GM18517 (cell line): ENCODE measurements at regions not wholly inside any gene's neighbourhood (a gene's known extent, or its start where the extent isn't known, plus 50 kb on each side); places are given as distances from the start of the nearest gene placed in this dataset.
"Not testable (repeated sequence)": the region's sequence is repeated elsewhere in the genome, so short reads cannot be mapped to it uniquely, and the experiment has no call there.

Experiments used
- ATAC-seq: cut with Tn5 transposase; IDR thresholded peaks from one replicate; pipeline ENCODE4 v1.9.1; 2021; ENCODE audit warnings: mild to moderate bottlenecking, moderate library complexity; ENCODE audit not compliant: unreplicated experiment

DNA sequence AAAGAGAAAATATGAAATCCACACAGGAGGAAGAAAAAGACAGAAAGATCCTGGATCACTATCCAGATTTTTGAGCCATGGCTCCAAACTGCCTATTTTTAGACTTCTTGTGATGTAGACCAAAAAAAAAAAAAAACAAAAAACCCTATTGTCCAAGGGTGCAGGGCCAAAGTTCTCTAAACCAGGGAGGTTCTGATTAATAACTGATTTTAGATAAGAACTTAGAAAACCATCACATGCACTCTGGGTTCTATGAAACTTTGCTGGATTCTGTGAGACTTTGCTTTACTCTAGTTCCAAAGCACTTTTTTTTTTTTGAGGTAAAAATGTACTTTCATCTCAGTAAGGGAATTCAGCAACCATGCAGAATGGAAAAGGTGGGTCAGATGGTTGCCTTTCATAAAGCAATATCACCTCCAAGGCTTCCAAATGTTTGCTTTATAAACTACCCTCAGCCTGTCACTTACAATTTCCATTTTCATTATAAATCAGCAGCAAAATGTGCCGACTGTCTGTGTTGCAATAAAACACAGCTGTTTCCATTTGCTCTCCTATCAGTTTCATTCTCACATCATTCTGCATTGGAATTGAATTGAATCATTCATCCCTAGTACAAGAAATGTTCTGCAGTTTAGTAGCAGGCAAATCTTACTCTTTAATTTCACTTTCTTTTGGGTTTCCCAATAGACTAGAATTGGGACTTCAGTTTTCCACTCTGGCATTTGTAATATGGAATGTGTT lies 1584.3 kb upstream of the RAG2 start:
- no peak for ATAC-seq

DNA sequence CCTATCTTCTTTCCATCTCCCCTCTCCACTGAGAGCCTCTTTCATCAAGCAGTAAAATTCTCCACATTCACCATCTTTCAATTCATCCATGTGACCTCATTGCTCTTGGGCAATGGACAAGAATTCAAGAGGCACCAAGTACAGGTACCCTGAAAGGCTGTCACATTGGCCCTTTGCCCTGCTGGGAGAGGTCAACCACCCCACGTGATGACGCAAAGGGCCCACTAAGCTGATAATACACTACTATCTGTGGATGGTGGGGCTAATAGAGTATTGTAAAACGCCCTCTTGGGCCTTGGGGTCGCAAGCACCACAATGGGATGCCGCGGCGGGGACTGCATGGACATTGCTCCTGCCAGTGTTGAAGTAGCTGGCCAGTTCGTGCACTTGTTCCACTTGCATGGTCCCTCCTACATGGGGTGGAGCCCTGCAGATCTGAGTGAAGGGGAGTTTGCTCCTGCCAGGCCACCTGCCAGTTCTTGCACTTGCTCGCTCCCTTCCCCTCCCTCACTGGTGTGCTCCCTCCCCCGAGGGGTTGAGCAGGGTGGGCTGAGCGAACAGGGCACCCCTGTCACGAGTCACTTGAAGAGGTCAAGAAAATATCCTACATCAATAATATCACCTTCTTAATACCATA lies 1578.8 kb upstream of the RAG2 start:
- no peak for ATAC-seq

DNA sequence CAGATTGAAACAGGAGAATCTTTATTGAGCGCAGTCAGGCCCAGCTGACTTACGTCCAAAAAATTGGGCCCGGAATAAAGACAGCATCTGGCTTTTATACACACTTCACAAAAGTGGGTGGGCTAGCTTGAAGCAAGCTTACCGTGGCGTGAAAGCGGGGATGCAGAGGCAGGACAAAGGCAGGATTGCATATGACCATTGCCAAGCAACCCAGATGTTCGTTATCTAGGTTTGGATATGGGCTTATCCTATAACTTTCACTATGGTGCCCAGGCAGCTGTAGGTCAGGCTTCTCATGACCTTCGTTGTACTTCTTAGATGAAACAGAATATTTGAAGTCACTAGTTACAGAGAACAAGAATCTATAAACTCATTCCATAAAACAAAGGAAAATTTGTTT lies 1575.6 kb upstream of the RAG2 start:
- no peak for ATAC-seq

DNA sequence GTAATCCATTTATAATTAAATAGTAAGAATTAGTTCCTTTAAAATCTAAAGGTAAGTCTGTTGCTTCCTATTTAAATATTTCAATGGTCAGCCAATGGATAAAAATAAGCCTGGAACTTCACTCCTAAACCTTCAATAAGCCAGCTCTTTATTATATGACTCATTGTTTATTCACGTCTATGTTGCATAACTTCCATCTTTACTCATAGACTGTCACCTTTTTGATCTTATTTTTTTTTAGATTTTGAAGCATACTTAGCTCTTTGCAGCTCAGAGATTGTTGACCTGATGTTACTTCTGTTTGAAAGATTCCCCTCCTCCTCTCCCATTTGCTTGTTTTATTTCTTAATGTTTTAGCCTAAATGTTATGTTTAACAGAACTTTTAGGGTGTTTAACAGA lies 1571.2 kb upstream of the RAG2 start:
- ATAC-seq = no peak

DNA sequence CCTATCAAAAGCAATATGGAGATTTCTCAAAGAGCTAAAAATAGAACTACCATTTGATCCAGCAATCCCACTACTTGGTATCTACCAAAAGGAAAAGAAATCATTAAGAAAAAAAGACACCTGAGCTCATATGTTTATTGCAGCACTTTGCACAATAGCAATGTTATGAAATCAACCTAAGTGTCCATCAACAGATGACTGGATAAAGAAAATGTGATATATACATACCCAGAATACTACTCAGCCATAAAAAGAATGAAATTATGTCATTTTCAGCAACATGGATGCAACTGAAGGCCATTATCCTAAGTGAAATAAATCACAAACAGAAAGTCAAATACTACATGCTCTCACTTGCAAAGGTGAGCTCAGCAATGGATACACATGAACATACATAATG lies 1565.5 kb upstream of the RAG2 start:
- no peak for ATAC-seq

DNA sequence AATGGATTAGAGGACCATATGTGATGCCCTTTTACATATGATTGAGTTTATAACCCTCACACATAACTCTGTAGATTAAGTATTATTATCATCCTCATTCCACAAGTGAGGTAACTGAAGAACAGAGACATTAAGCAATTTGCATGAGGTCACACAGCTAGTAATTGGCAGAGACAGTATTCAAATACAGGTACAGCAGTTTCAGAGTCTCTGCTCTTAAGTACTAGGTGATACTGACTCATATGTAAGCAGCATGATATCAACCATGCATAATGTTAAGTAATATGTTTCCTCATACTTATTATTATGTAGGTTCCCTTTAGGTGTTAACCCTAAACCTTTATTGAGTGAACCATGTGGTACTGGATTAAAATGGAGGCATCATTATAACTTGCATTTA lies 1562.4 kb upstream of the RAG2 start:
- no peak for ATAC-seq

DNA sequence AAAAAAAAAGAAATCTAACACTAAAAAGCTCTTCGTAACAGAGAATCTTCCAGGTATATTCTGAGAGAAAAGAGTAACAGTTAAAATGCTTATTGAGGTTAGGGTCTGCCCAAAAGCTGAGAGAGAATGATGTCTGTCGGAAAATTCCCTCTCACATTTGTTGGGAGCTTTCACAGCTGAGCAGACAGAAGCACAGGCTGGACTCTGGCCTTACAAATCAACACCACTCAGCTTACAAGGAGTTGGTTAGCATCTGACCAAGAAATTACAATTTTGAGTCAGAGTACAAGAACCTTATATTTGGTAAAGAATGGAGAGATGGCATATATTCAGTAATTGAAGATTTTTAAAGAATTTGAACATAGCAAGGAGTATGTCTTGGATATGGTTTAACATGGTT lies 1561.0 kb upstream of the RAG2 start:
- no peak for ATAC-seq

DNA sequence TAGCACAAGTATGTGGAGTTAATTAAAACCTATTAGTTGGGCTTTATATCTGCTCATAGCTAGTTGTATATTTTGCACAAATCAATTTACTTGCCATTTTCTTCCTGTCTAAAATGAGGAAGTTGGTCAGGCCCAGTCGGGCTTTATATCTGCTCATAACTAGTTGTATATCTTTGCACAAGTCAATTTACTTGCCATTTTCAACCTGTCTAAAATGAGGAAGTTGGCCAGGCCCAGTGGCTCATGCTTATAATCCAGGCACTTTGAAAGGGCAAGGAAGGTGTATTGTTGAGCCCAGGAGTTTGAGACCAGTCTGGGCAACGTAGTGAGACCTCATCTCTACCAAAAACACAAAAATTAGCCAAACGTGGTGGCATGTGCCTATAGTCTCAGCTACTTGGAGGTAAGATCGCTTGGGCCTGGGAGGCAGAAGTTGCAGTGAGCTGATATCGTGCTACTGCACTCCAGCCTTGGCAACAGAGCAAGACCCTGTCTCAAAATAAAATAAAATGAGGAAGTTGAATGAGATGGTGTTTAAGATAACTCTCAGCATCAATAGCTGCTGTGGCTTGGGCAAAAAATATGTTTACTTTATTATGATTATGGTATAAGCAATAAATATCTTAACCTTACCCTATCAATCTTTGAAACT lies 1558.6 kb upstream of the RAG2 start:
- ATAC-seq = no peak

DNA sequence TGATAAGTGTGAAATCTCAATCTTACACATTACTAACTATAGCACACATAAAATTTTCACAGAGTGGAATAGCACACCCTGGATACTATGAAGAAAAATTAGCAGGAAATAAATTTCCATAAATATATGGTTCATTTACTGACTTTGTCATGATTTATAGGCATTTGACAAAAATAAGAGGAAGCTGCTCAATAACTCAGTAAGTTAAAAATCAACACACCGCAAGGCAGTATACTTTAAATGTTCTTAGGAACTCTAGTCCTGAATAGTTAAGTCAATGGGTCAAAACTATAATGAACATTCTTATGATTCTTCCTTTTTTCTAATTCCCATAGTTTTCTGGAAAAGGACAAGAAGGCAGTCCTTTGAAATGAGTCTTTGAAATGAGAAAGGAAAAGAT lies 1557.8 kb upstream of the RAG2 start:
- no peak for ATAC-seq

DNA sequence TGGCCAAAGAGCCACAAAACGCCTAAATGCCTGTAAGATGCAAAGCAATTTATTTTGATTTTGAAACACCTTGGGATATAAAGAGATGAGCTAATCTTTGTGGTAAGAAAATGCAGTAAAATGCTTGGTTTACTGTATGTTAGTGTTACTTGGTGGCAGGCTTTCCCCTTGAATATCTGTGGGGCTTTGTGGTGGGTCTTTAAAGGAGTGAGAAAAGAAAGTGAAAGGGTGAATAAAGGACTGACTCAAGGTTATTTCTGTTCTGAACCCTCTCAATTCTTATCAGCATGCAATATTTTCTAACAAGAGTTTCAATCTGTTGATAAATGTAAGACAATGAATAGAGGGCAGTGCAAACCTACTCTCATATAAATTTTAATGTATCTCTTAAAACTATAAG lies 1555.9 kb upstream of the RAG2 start:
- no peak for ATAC-seq

DNA sequence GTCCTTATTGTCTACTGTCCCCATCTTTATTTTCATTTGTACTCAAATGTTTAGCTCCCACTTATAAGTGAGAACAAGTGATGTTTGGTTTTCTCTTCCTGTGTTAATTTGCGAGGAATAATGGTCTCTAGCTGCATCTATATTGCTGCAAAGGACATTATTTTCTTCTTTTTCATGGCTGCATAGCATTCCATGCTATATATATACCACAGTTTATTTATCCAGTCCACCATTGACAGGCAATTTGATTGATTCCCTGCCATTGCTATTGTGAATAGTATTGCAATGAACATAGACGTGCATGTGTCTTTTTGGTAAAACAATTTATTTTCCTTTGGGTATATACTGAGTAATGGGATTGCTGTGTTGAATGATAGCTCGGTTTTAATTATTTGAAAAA lies 1545.8 kb upstream of the RAG2 start:
- ATAC-seq = no peak

DNA sequence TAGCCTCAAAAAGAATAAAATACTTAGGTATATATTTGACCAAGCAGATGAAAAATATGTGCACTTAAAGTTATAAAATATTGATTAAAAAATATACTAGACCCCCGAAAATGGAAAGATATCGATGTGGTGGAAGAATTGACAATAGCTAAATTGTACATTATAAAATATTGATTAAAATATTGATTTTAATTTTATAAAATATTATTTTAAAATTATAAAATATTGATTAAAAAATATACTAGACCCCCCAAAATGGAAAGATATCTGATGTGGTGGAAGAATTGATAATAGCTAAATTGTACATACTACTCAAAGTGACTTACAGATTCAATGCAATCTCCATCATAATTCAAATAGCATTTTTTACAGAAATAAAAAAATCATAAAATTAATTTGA lies 1540.9 kb upstream of the RAG2 start:
- no peak for ATAC-seq

DNA sequence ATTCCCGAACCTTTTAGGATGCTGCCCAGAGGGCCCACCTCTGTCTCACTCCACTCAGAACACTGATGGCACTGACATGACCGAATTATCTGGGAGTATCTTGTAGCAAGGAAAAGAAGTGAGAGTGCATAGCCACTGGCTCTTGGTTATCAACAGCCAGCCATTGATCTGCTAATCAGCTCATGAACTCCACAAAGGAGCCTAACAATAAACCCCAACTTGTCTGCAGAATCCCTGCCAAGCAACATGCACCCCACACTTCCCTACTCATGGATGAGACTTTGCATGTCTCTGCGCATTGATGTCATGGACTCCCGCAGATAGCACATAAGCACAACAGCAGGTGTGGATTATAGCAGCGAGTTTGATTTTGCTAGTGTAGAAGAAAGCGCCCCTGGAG lies 1538.9 kb upstream of the RAG2 start:
- no peak for ATAC-seq

DNA sequence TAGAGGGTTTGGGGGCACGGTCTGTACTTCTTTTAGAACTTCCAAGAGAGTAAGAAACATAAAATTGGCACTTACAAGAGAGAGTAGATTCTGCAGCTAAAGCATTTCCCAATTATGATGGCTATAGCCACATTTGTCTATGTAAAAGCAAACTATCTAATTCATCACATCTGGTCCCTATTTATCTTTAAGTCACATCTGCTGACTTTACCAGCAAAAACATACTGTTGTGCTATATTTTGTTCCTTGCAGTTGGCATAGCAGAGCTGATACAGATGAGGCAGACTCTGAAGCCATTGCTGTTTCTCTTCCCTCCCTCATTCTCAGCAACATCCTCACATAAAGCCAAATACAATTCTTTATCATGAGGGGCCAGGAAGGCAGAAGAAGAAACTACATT lies 1533.5 kb upstream of the RAG2 start:
- ATAC-seq = no peak

DNA sequence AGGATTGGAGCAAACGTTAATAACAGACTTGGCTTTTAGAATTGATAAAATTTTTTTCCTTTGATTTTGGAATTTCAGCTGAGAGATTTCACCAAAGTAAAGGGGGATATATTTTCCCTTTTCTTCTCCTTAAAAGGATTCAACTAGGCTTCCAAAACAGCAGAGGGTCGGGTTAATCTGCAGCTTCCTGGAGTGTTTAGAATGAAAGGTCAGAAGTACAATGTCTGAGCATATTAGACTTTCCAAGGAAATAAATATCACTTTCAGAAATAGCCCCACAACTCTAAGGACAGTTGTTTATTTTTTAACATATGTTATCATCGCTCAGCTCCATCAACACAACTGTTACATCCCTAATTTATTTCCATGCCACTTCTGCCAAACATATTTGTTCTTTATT lies 1532.9 kb upstream of the RAG2 start:
- no peak for ATAC-seq

DNA sequence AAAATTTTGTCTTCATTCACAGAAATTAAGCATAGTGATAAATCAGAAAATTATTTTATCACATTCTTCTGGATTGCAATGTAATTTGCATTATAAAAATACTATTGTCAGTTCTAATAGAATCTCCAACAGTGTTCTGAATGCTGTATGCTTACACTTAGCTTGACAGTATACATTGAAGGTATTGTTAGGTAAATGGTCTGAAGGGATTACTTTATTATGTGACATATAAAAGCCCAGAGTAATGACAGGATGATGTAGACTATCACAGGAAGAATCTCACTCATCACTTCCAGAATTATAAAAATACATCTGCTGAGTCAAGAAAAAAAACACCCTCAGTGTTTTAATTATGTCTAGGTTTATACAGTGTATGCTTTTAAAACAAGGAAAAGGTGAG lies 1532.5 kb upstream of the RAG2 start:
- ATAC-seq = no peak

DNA sequence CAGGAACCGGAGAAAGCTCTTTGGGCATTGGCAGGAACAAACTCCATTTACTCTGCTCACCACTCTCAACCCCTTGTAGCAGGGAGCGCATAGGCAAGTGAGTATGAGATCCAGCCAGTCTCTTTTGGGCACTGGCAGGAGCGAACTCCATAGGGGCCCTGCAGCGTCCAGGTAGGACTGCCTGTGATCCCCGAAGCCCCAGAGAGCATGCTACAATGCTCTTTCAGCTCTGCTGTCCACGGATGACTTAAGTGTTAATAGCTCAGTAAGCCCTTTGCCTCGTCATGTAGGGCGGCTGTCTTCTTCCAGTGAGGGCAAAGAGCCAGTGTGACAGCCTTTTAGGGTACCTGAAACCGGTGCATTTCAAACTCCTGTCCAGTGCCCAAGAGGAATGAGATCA lies 1525.6 kb upstream of the RAG2 start:
- ATAC-seq = no peak

DNA sequence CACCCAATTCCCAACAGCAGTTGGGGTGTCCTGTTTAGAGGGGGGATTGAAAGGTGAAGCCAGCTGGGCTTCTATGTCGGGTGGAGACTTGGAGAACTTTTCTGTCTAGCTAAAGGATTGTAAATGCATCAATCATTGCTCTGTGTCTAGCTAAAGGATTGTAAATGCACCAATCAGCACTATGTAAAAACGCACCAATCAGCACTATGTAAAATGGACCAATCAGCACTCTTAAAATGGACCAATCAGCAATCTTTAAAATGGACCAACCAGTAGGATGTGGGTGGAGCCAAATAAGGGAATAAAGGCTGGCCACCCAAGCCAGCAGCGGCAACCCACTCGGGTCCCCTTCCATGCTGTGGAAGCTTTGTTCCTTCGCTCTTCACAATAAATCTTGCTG lies 1518.6 kb upstream of the RAG2 start:
- ATAC-seq = not testable (repeated sequence)

DNA sequence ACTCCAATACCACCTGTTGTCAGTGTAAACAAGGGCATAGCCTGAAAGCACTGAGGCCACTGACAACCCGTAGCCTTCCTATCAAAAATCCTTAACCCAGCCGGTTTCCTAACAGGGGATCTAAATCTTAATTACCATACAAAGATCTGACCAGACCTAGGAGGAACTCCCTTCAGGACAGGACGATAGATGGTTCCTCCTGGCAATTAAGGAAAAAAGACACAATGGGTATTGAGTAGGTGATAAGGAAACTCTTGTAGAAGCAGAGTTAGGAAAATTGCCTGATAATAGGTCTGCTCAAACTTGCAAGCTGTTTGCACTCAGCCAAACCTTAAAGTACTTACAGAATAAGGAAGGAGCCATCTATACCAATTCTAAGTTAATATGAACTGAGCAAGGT lies 1517.3 kb upstream of the RAG2 start:
- not testable (repeated sequence) for ATAC-seq

DNA sequence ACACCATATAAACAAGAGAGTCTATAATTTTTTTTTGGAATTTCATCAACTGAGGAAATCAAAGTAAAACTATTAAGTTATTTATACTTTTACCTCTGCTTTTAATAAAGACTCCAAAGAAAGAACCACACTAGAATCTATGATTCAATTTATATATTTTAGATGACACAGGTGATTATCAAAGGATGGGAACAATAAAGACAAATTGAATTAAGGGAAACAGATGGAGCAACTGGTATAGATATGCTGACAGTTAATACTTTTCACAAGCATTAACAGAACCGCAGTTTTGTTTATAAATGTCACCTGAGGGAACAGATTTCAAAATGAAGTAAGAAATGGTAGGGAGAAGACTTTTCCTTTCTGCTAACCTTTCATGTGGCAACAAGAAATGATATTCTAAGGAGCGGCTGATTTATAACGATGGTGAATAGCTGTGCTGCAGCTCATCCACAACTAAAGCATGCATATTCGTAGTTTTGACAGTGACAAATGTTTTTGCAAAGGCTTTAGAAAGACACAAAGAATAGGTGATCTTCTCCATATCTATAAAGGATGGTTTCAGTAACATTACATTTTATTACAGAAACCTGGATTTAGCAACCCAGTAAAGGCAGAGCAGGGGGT lies 1502.9 kb upstream of the RAG2 start:
- ATAC-seq = no peak

DNA sequence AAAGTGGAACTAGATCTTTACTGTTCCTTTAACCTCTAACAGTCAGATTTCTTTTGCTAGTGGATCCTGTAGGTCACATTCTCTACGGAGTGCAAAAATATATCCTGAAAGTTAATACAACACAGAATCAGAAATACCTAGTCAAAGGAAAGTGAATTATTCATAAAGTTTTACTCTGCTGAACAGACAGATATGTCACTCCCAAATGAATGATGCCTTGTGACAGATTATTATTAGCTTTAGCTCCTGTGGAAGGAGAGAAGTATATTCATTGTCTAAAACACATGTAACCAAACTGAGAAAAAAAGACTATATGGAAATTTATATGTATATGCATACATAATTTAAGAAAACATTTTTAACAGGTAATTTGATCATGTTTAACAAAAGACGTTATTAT lies 1497.2 kb upstream of the RAG2 start:
- no peak for ATAC-seq

DNA sequence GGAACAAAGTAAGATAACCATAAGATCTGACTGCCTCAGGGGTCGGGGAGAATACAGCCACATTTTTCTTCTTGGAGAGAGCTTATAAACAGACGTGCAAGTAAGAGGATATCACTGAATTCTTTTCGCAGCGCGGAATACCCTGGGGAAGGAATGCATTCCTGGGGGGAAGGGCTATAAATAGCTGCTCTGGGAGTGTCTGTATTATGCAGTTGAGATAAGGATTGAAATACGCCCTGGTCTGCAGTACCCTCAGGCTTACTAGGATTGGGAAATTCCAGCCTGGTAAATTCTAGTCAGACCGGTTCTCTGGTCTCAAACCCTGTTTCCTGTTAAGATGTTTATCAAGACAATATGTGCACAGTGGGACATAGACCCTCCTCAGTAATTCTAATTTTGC lies 1491.7 kb upstream of the RAG2 start:
- no peak for ATAC-seq
